RWPE2 (cell line): ENCODE measurements at regions not wholly inside any gene's neighbourhood (a gene's known extent, or its start where the extent isn't known, plus 50 kb on each side); places are given as distances from the start of the nearest gene placed in this dataset.

ENCODE experiments used
- ATAC-seq: fragments of 200-7000 bp; cut with Tn5 transposase; 3 replicates; pipeline ENCODE4 v1.9.1; 2021; ENCODE audit warnings: low read depth
- DNase-seq: peaks from one replicate; pipeline ENCODE4 v3.0.0-alpha.2; 2020; ENCODE audit warnings: low spot score
- H3K27ac ChIP-seq: fragments of 450-650 bp; 2 replicates; pipeline ENCODE4 v1.5.1; 2017; ENCODE audit warnings: mild to moderate bottlenecking; ENCODE audit not compliant: poor library complexity, severe bottlenecking
- H3K27me3 ChIP-seq: fragments of 250-450 bp; sonication (Bioruptor Pico); 2 replicates; pipeline ENCODE4 v1.5.1; 2021; ENCODE audit warnings: mild to moderate bottlenecking, moderate library complexity; ENCODE audit not compliant: insufficient read depth, poor library complexity, severe bottlenecking
- H3K36me3 ChIP-seq: fragments of 250-450 bp; sonication (Bioruptor Pico); 2 replicates; pipeline ENCODE4 v1.5.1; 2020; ENCODE audit warnings: low read depth, mild to moderate bottlenecking, moderate library complexity
- H3K4me1 ChIP-seq: fragments of 250-450 bp; sonication (Bioruptor Pico); 2 replicates; pipeline ENCODE4 v1.5.1; 2021; ENCODE audit warnings: mild to moderate bottlenecking, moderate library complexity; ENCODE audit not compliant: insufficient read depth, poor library complexity, severe bottlenecking
- H3K4me3 ChIP-seq: fragments of 250-450 bp; sonication (Bioruptor Pico); 2 replicates; pipeline ENCODE4 v1.5.1; 2021; ENCODE audit warnings: mild to moderate bottlenecking, moderate library complexity; ENCODE audit not compliant: severe bottlenecking
- H3K9me3 ChIP-seq: fragments of 250-450 bp; sonication (Bioruptor Pico); 2 replicates; pipeline ENCODE4 v1.5.1; 2021; ENCODE audit warnings: mild to moderate bottlenecking, moderate library complexity; ENCODE audit not compliant: severe bottlenecking
- CTCF ChIP-seq: fragments of 450-650 bp; IDR thresholded peaks from one replicate; pipeline ENCODE4 v1.5.1; 2017; ENCODE audit warnings: mild to moderate bottlenecking, moderate library complexity; ENCODE audit not compliant: poor library complexity, severe bottlenecking

DNA sequence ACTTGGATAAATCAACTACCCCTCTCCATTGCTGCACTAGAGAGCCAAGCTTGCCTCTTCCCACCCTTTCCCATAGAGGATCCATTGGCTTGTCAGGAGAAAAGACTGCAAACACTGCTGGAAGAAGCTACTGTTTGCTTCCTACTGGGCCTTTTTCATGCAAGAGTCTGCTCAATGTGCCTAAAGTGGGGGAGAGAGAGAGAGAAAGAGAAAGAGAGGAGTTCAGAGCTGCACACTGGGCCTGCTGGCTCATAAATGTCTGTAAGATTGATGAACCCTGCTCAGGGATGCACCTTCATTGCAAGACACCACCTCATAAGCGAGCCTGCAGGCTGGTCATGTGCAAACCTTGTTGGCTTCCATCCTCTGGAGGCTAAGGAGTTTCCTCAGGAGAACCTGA, 269.4 kb downstream of the ZNF608 start:
- Histone ChIP-seq H3K4me3 (no peak overlapping the region), H3K36me3 (no peaks in the 10 kb centered on the region), H3K9me3 (no peaks in the 10 kb centered on the region), H3K4me1 (no peaks in the 10 kb centered on the region), H3K27ac (no peak overlapping the region), H3K27me3 (no peaks in the 10 kb centered on the region)
- no peak for TF ChIP-seq CTCF
- DNase-seq (no peak), ATAC-seq (no peak)

GRCh38 chr5:124474528-124475215, 271.8 kb downstream of the ZNF608 start:
- Histone ChIP-seq H3K4me3 (no peak overlapping the region), H3K9me3 (no peaks in the 10 kb centered on the region), H3K36me3 (no peaks in the 10 kb centered on the region), H3K4me1 (no peaks in the 10 kb centered on the region), H3K27ac (no peak overlapping the region), H3K27me3 (no peaks in the 10 kb centered on the region)
- ATAC-seq (no peak), DNase-seq (no peak)
- no peak for TF ChIP-seq CTCF

- no peak for DNase-seq
- Histone ChIP-seq H3K4me1 (no peaks in the 10 kb centered on the region), H3K36me3 (no peaks in the 10 kb centered on the region), H3K27ac (no peak overlapping the region), H3K27me3 (no peaks in the 10 kb centered on the region), H3K4me3 (no peak overlapping the region), H3K9me3 (no peaks in the 10 kb centered on the region)
- TF ChIP-seq CTCF, result no peak
- no peak for ATAC-seq
Measured at GRCh38 chr5:124468671-124469411, 277.6 kb downstream of the ZNF608 start.

GRCh38 chr5:124467745-124468144, 278.7 kb downstream of the ZNF608 start:
- no peaks in the 10 kb centered on the region for H3K27me3 ChIP-seq
- no peak overlapping the region for H3K27ac ChIP-seq
- no peaks in the 10 kb centered on the region for H3K9me3 ChIP-seq
- TF ChIP-seq CTCF, result no peak
- H3K4me1 ChIP-seq, result no peaks in the 10 kb centered on the region
- ATAC-seq (no peak), DNase-seq (no peak)
- no peaks in the 10 kb centered on the region for H3K36me3 ChIP-seq
- H3K4me3 ChIP-seq, result no peak overlapping the region

- no peak for ATAC-seq
- Histone ChIP-seq H3K9me3 (no peaks in the 10 kb centered on the region), H3K36me3 (no peaks in the 10 kb centered on the region), H3K27me3 (no peaks in the 10 kb centered on the region), H3K27ac (no peak overlapping the region), H3K4me1 (no peaks in the 10 kb centered on the region), H3K4me3 (no peak overlapping the region)
- no peak for DNase-seq
- TF ChIP-seq CTCF, result no peak
Measured at GRCh38 chr5:124466011-124466410, 280.4 kb downstream of the ZNF608 start.
